ENCODE measurements at regions not wholly inside any gene's neighbourhood (a gene's known extent, or its start where the extent isn't known, plus 50 kb on each side); places are given as distances from the start of the nearest gene placed in this dataset.

- no peak for DNase-seq (ENCODE audit: low read depth in 2 of 2)
These were observed 552.1 kb upstream of the CHORDC1 start for GRCh38 chr11:90774727-90775566.

GRCh38 chr11:90770007-90770406 lies 547.2 kb upstream of the CHORDC1 start:
- no peak for DNase-seq (ENCODE audit: low read depth in 2 of 2)

- no peak for DNase-seq (ENCODE audit: low read depth in 2 of 2)
These were observed 543.3 kb upstream of the CHORDC1 start for GRCh38 chr11:90766121-90766520.

GRCh38 chr11:90764691-90765090 lies 541.8 kb upstream of the CHORDC1 start:
- DNase-seq (ENCODE audit: low read depth in 2 of 2): no peak

GRCh38 chr11:90757849-90758494 lies 535.1 kb upstream of the CHORDC1 start:
- DNase-seq (ENCODE audit: low read depth in 2 of 2): no peak

- DNase-seq (ENCODE audit: low read depth in 2 of 2): no peak
These were observed 533.8 kb upstream of the CHORDC1 start for GRCh38 chr11:90756617-90757016.

- no peak for DNase-seq (ENCODE audit: low read depth in 2 of 2)
These were observed 530.7 kb upstream of the CHORDC1 start for GRCh38 chr11:90753546-90753945.

GRCh38 chr11:90747057-90747456 lies 524.2 kb upstream of the CHORDC1 start:
- peak; percentile 42 to 43 for DNase-seq (ENCODE audit: low read depth in 2 of 2)

GRCh38 chr11:90744169-90744568 lies 521.3 kb upstream of the CHORDC1 start:
- DNase-seq (ENCODE audit: low read depth in 2 of 2): no peak

GRCh38 chr11:90738799-90739198 lies 516.0 kb upstream of the CHORDC1 start:
- no peak for DNase-seq (ENCODE audit: low read depth in 2 of 2)

GRCh38 chr11:90737444-90738050 lies 514.7 kb upstream of the CHORDC1 start:
- DNase-seq (ENCODE audit: low read depth in 2 of 2): no peak

- no peak for DNase-seq (ENCODE audit: low read depth in 2 of 2)
These were observed 509.6 kb upstream of the CHORDC1 start for GRCh38 chr11:90732486-90732885.

GRCh38 chr11:90723475-90723874 lies 500.6 kb upstream of the CHORDC1 start:
- no peak for DNase-seq (ENCODE audit: low read depth in 2 of 2)

- no peak for DNase-seq (ENCODE audit: low read depth in 2 of 2)
These were observed 499.8 kb upstream of the CHORDC1 start for GRCh38 chr11:90722552-90723190.

GRCh38 chr11:90717522-90717921 lies 494.7 kb upstream of the CHORDC1 start:
- no peak for DNase-seq (ENCODE audit: low read depth in 2 of 2)

- no peak for DNase-seq (ENCODE audit: low read depth in 2 of 2)
These were observed 482.8 kb upstream of the CHORDC1 start for GRCh38 chr11:90705661-90706060.

- no peak for DNase-seq (ENCODE audit: low read depth in 2 of 2)
These were observed 481.7 kb upstream of the CHORDC1 start for GRCh38 chr11:90704510-90704909.

GRCh38 chr11:90701716-90702115 lies 478.9 kb upstream of the CHORDC1 start:
- no peak for DNase-seq (ENCODE audit: low read depth in 2 of 2)

GRCh38 chr11:90700789-90701439 lies 478.1 kb upstream of the CHORDC1 start:
- no peak for DNase-seq (ENCODE audit: low read depth in 2 of 2)

GRCh38 chr11:90699791-90700400 lies 477.0 kb upstream of the CHORDC1 start:
- DNase-seq (ENCODE audit: low read depth in 2 of 2): no peak

- DNase-seq (ENCODE audit: low read depth in 2 of 2): no peak
These were observed 475.4 kb upstream of the CHORDC1 start for GRCh38 chr11:90698238-90698637.

Data from fibroblast of skin of left quadriceps (primary cell).